Activated B cell treated with CpG ODN at 0.5 μM for 24 hours (primary cell): ENCODE measurements at regions not wholly inside any gene's neighbourhood (a gene's known extent, or its start where the extent isn't known, plus 50 kb on each side); places are given as distances from the start of the nearest gene placed in this dataset.

Experiments used
- ATAC-seq: fragments of 200-7000 bp; cut with Tn5 transposase; one replicate; pipeline ENCODE4 v1.10.0; 2021; ENCODE audit warnings: low read depth, mild to moderate bottlenecking, moderate library complexity
- CTCF ChIA-PET: fragments of 350-600 bp; sonication (Branson Sonifier 250); formaldehyde crosslinking; loops from one replicate; lab custom pipeline; 2021; ENCODE audit warnings: antibody characterized with exemption; lab: Charles Lee
- POLR2A ChIA-PET: fragments of 350-600 bp; sonication (Branson Sonifier 250); formaldehyde crosslinking; loops from one replicate; lab custom pipeline; 2021; ENCODE audit warnings: antibody characterized with exemption; lab: Charles Lee
- DNase-seq: peaks from one replicate; pipeline ENCODE4 v3.0.0; 2022
- H3K27ac Mint-ChIP-seq: one replicate; pipeline ENCODE4 v1.8.0; 2020; ENCODE audit warnings: mixed read lengths
- H3K27me3 Mint-ChIP-seq: one replicate; pipeline ENCODE4 v1.8.0; 2021; ENCODE audit warnings: mixed read lengths
- H3K36me3 Mint-ChIP-seq: one replicate; pipeline ENCODE4 v1.8.0; 2021; ENCODE audit warnings: low read depth, mixed read lengths
- H3K4me1 Mint-ChIP-seq: one replicate; pipeline ENCODE4 v1.8.0; 2021; ENCODE audit warnings: mixed read lengths
- H3K4me3 Mint-ChIP-seq: one replicate; pipeline ENCODE4 v1.8.0; 2020; ENCODE audit warnings: mild to moderate bottlenecking, mixed read lengths
- H3K9me3 Mint-ChIP-seq: one replicate; pipeline ENCODE4 v1.8.0; 2020; ENCODE audit warnings: mixed read lengths
- CTCF ChIP-seq: fragments of 200-600 bp; IDR thresholded peaks from one replicate; pipeline ENCODE4 v1.8.0; 2022; ENCODE audit warnings: antibody characterized with exemption, mild to moderate bottlenecking
- intact Hi-C: fragments of 100-400 bp; cut with micrococcal nuclease; formaldehyde crosslinking; loops from one replicate; pipeline ENCODE4 v1.15.1; 2024

GRCh38 chr6:126848119-126848518 lies 270.4 kb upstream of the RSPO3 start:
- TF ChIP-seq CTCF: no peak
- ATAC-seq: no peak
- POLR2A ChIA-PET: no interaction called here
- H3K27me3 Mint-ChIP-seq: no peaks in the 10 kb centered on the region
- H3K9me3 Mint-ChIP-seq: no peaks in the 10 kb centered on the region
- CTCF ChIA-PET: no interaction called here
- intact Hi-C loops: no loop called here
- H3K4me1 Mint-ChIP-seq: no peaks in the 10 kb centered on the region
- no peak overlapping the region for H3K4me3 Mint-ChIP-seq
- no peak overlapping the region for H3K27ac Mint-ChIP-seq
- no peaks in the 10 kb centered on the region for H3K36me3 Mint-ChIP-seq
- no peak for DNase-seq

GRCh38 chr6:126867641-126868040 lies 250.8 kb upstream of the RSPO3 start:
- no peaks in the 10 kb centered on the region for H3K4me1 Mint-ChIP-seq
- no peak overlapping the region for H3K4me3 Mint-ChIP-seq
- H3K27ac Mint-ChIP-seq: no peak overlapping the region
- DNase-seq: no peak
- TF ChIP-seq CTCF: no peak
- ATAC-seq: no peak
- no peaks in the 10 kb centered on the region for H3K36me3 Mint-ChIP-seq
- H3K9me3 Mint-ChIP-seq: peaks cover 3% of the 10 kb centered on the region
- CTCF ChIA-PET: no interaction called here
- intact Hi-C loops: no loop called here
- POLR2A ChIA-PET: no interaction called here
- H3K27me3 Mint-ChIP-seq: no peaks in the 10 kb centered on the region

GRCh38 chr6:126873351-126873750 lies 245.1 kb upstream of the RSPO3 start:
- no peak for TF ChIP-seq CTCF
- CTCF ChIA-PET: no interaction called here
- Mint-ChIP-seq H3K27me3 (peaks cover 1% of the 10 kb centered on the region), H3K27ac (no peak overlapping the region), H3K36me3 (no peaks in the 10 kb centered on the region), H3K9me3 (no peaks in the 10 kb centered on the region), H3K4me1 (no peaks in the 10 kb centered on the region), H3K4me3 (no peak overlapping the region)
- intact Hi-C loops: no loop called here
- no peak for DNase-seq
- POLR2A ChIA-PET: no interaction called here
- no peak for ATAC-seq

- intact Hi-C loops: no loop called here
- ChIA-PET POLR2A (no interaction called here), CTCF (no interaction called here)
- Mint-ChIP-seq H3K9me3 (no peaks in the 10 kb centered on the region), H3K4me3 (no peak overlapping the region), H3K36me3 (no peaks in the 10 kb centered on the region), H3K27ac (no peak overlapping the region), H3K27me3 (peaks cover 1% of the 10 kb centered on the region), H3K4me1 (no peaks in the 10 kb centered on the region)
- DNase-seq (no peak), ATAC-seq (no peak)
- no peak for TF ChIP-seq CTCF
These were observed 244.7 kb upstream of the RSPO3 start for GRCh38 chr6:126873791-126874190.

GRCh38 chr6:126876446-126876845 lies 242.0 kb upstream of the RSPO3 start:
- peaks cover 1% of the 10 kb centered on the region for H3K27me3 Mint-ChIP-seq
- no peaks in the 10 kb centered on the region for H3K4me1 Mint-ChIP-seq
- intact Hi-C loops: no loop called here
- ChIA-PET POLR2A (no interaction called here), CTCF (no interaction called here)
- no peak for DNase-seq
- no peaks in the 10 kb centered on the region for H3K36me3 Mint-ChIP-seq
- H3K27ac Mint-ChIP-seq: no peak overlapping the region
- H3K4me3 Mint-ChIP-seq: no peak overlapping the region
- TF ChIP-seq CTCF: no peak
- no peak for ATAC-seq
- no peaks in the 10 kb centered on the region for H3K9me3 Mint-ChIP-seq
